GM12872 (cell line): ENCODE measurements at regions not wholly inside any gene's neighbourhood (a gene's known extent, or its start where the extent isn't known, plus 50 kb on each side); places are given as distances from the start of the nearest gene placed in this dataset.

Experiments used
- TF ChIP-seq, protein P1 (sequence below): IDR thresholded peaks from 3 replicates; pipeline ENCODE4 v1.5.1; 2011; ENCODE audit warnings: low read depth, mild to moderate bottlenecking, low read length, moderate library complexity; ENCODE audit not compliant: insufficient read depth

GRCh38 chr3:40680685-40681657 is 156.2 kb downstream of the ZNF621 start:
- TF ChIP-seq, protein P1, sequence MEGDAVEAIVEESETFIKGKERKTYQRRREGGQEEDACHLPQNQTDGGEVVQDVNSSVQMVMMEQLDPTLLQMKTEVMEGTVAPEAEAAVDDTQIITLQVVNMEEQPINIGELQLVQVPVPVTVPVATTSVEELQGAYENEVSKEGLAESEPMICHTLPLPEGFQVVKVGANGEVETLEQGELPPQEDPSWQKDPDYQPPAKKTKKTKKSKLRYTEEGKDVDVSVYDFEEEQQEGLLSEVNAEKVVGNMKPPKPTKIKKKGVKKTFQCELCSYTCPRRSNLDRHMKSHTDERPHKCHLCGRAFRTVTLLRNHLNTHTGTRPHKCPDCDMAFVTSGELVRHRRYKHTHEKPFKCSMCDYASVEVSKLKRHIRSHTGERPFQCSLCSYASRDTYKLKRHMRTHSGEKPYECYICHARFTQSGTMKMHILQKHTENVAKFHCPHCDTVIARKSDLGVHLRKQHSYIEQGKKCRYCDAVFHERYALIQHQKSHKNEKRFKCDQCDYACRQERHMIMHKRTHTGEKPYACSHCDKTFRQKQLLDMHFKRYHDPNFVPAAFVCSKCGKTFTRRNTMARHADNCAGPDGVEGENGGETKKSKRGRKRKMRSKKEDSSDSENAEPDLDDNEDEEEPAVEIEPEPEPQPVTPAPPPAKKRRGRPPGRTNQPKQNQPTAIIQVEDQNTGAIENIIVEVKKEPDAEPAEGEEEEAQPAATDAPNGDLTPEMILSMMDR = no peak

- TF ChIP-seq, protein P1 = no peak
Observed at GRCh38 chr3:40681658-40682055, 156.9 kb downstream of the ZNF621 start.

DNA sequence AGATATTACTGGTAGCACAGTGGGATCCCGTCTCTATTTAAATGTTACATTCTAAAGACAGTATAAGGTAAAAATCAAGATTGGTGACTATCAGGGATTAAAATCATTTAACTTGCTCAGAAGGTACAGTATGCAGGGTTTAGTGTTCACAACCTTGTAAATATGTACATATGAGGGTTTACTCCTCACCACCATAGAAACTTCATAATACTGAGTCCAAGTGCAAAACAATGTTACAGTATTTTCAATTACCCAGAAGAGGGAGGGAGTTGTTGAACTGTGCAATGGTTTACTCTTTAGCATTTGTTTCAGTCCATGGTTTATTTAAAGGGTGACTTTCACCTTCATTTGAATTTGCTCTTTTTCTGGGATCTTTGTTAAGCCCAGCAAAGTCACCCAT is 165.1 kb downstream of the ZNF621 start:
- TF ChIP-seq, protein P1 = no peak

DNA sequence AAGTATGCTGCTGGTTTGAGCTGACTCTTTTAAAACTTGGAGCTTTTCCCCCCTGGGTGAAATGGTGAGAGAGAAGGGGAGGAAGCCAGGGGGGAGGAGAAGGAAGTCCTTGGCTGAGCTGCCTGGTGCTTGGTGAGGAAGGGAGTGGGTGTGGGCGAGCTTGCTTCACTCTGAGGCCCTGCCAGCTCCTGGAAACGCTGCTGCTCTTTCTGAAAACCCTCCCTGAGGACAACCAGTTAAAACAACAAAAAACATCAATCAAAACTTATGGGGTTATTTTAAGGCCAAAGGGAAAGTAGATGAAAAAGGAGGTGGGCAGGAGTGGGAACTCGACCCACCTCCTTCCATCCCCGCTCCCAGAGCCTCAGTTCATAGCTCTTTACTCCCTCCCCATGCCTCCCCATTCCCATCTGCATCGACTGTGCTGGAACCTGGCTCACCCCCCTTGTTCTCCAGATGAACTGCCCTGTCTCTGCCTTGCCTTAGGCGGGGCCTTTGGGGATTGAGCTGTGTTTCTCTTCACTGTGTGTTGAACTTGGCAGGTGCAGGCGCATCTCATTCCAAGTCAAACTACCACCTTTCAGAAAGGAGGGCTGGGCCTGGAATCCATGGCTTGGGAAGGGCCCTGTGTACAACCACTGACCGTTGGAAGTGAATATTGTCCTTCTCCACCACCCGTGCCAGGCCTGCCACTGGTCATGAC is 166.1 kb downstream of the ZNF621 start:
- TF ChIP-seq, protein P1 = no peak

GRCh38 chr3:40691452-40691861 is 166.7 kb downstream of the ZNF621 start:
- TF ChIP-seq, protein P1 = no peak

DNA sequence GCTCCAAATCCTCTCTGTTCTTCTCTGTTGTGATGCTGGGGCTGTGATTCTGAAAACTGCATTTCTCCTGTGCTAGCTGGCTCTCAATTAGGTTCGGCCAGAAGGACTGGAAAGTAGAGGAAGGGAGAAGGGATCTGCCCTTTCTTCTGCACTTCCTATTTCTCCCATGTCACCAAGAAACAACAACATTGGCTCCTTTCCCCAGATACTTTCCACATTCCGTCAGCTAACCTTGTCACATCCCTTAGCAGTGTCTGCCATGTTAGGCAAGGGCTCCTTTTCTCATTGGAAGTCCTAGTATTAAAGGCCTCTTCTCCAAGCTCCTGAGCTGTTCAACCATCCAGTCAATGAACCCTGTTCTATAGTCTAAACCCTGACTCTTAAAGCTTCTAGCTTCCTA is 171.1 kb downstream of the ZNF621 start:
- TF ChIP-seq, protein P1 = no peak

DNA sequence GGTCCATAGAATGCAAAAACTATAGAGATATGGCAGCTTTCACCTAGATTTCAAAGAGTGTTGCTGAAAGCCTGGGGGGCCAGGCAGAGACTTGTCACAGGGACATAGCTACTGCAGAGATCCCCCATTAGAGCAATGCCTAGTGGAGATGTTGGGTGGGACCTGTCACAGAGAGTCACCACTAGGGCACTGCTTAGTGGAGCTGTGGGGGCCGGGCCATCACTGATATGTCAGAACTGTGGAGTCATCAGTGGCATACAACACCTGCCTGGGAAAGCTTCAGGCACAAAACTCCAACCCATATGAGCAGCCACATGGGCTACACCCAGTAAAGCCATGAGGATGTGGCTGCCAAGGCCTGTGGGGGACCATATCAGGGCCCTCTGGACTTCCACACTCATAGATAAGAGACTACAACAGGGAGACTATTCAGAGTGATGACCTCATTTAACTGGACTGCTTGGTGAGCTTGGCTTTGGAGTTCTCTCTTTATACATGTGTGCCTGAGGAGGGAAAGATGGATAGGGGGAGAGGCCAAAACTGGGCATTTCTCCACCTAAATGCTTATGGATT is 176.3 kb downstream of the ZNF621 start:
- TF ChIP-seq, protein P1 = no peak
